GM19397 (cell line): ENCODE measurements at regions not wholly inside any gene's neighbourhood (a gene's known extent, or its start where the extent isn't known, plus 50 kb on each side); places are given as distances from the start of the nearest gene placed in this dataset.
A peak's percentile ranks its signal among the peaks of the same experiment; 100 is the strongest.

ENCODE experiments used
- ATAC-seq: cut with Tn5 transposase; IDR thresholded peaks from one replicate; pipeline ENCODE4 v1.9.1; 2021; ENCODE audit warnings: mild to moderate bottlenecking, moderate library complexity; ENCODE audit not compliant: unreplicated experiment

- ATAC-seq: no peak
These were observed 112.2 kb upstream of the PLPPR4 start for GRCh38 chr1:99152132-99152531.

GRCh38 chr1:99163671-99164070 is 100.6 kb upstream of the PLPPR4 start:
- ATAC-seq: no peak

GRCh38 chr1:99170516-99170915 is 93.8 kb upstream of the PLPPR4 start:
- ATAC-seq: no peak

GRCh38 chr1:99171184-99171813 is 93.0 kb upstream of the PLPPR4 start:
- no peak for ATAC-seq

- ATAC-seq: no peak
These were observed 91.0 kb upstream of the PLPPR4 start for GRCh38 chr1:99173282-99173681.

- no peak for ATAC-seq
These were observed 90.4 kb upstream of the PLPPR4 start for GRCh38 chr1:99173900-99174299.

- no peak for ATAC-seq
These were observed 87.5 kb upstream of the PLPPR4 start for GRCh38 chr1:99176753-99177152.

- no peak for ATAC-seq
These were observed 86.8 kb upstream of the PLPPR4 start for GRCh38 chr1:99177465-99177864.

- ATAC-seq: peak; percentile 98
These were observed 83.9 kb upstream of the PLPPR4 start for GRCh38 chr1:99180343-99180808.

- ATAC-seq: no peak
These were observed 83.4 kb upstream of the PLPPR4 start for GRCh38 chr1:99180915-99181314.

- no peak for ATAC-seq
These were observed 82.4 kb upstream of the PLPPR4 start for GRCh38 chr1:99181892-99182291.

GRCh38 chr1:99185196-99185595 is 79.1 kb upstream of the PLPPR4 start:
- ATAC-seq: no peak

- ATAC-seq: no peak
These were observed 70.9 kb upstream of the PLPPR4 start for GRCh38 chr1:99193431-99193830.

- ATAC-seq: no peak
These were observed 65.9 kb upstream of the PLPPR4 start for GRCh38 chr1:99198393-99198792.

GRCh38 chr1:99207216-99207615 is 57.1 kb upstream of the PLPPR4 start:
- no peak for ATAC-seq
